Liver (tissue), 3 donors: ENCODE measurements at regions not wholly inside any gene's neighbourhood (a gene's known extent, or its start where the extent isn't known, plus 50 kb on each side); places are given as distances from the start of the nearest gene placed in this dataset.

Experiments
- CTCF ChIP-seq: fragments of 150-350 bp; IDR thresholded peaks from 2 replicates; pipeline ENCODE4 v1.5.1; 2017; ENCODE audit warnings: improper control_type of control experiment, low read depth, low read length; ENCODE audit not compliant: missing input control
- GABPA ChIP-seq, 2 donors: IDR thresholded peaks in 1 of 2; conservative IDR thresholded peaks in 1 of 2; 2 replicates each; pipeline ENCODE4 v1.6.1; 2016; ENCODE audit warnings: antibody characterized with exemption in 2 of 2, mild to moderate bottlenecking in 1 of 2, moderate library complexity in 1 of 2
- TAF1 ChIP-seq: conservative IDR thresholded peaks from 2 replicates; pipeline ENCODE4 v1.6.1; 2016; ENCODE audit warnings: antibody characterized with exemption, mild to moderate bottlenecking
- donor health status: healthy.
- donor health status: healthy.

- TF ChIP-seq TAF1 (no peak), GABPA (IDR thresholded peaks at IDR 0.05 in 1 of 2, conservative IDR thresholded peaks at IDR 0.05 in 1 of 2) (no peak), CTCF (no peak)
These were observed 81.1 kb downstream of the TRIM42 start for GRCh38 chr3:140758791-140759444.
